Natural killer cell (primary cell): ENCODE measurements at regions not wholly inside any gene's neighbourhood (a gene's known extent, or its start where the extent isn't known, plus 50 kb on each side); places are given as distances from the start of the nearest gene placed in this dataset.

Experiments
- ATAC-seq, 3 donors: fragments of 150-1000 bp in 2 of 3; fragments of 200-7000 bp in 1 of 3; cut with Tn5 transposase; 1 replicate in 1 of 3; 2 replicates in 2 of 3; pipeline ENCODE4 v1.10.0; 2021; ENCODE audit warnings: mild to moderate bottlenecking in 2 of 3, moderate library complexity in 2 of 3
- DNase-seq, 2 donors: peaks; one replicate each; pipeline versions ENCODE4 v3.0.0 to v3.0.0-alpha.2; 2013 to 2021; ENCODE audit warnings: mixed read lengths in 1 of 2
- H3K27ac ChIP-seq: one replicate; pipeline ENCODE4 v1.5.1; 2013; ENCODE audit warnings: mild to moderate bottlenecking, low read length
- H3K27me3 ChIP-seq: one replicate; pipeline ENCODE4 v1.6.1; 2013; ENCODE audit warnings: low read length; ENCODE audit not compliant: control insufficient read depth, insufficient read depth
- H3K36me3 ChIP-seq: one replicate; pipeline ENCODE4 v1.6.1; 2013; ENCODE audit warnings: low read length; ENCODE audit not compliant: control insufficient read depth, insufficient read depth
- H3K4me1 ChIP-seq: one replicate; pipeline ENCODE4 v1.6.1; 2013; ENCODE audit warnings: low read length; ENCODE audit not compliant: control insufficient read depth, insufficient read depth
- H3K4me3 ChIP-seq: one replicate; pipeline ENCODE4 v1.5.1; 2013; ENCODE audit warnings: low read length
- H3K9me3 ChIP-seq: one replicate; pipeline ENCODE4 v1.6.1; 2013; ENCODE audit warnings: low read length; ENCODE audit not compliant: control insufficient read depth, insufficient read depth
- H3K27ac Mint-ChIP-seq, 2 donors: one replicate each; pipeline ENCODE4 v1.8.0; 2022; ENCODE audit warnings: mild to moderate bottlenecking in 2 of 2, mixed read lengths in 2 of 2, moderate library complexity in 1 of 2
- H3K27me3 Mint-ChIP-seq, 2 donors: one replicate each; pipeline ENCODE4 v1.8.0; 2022; ENCODE audit warnings: low read depth in 2 of 2, mixed read lengths in 2 of 2
- H3K36me3 Mint-ChIP-seq: one replicate; pipeline ENCODE4 v1.8.0; 2022; ENCODE audit warnings: mixed read lengths
- H3K4me1 Mint-ChIP-seq, 2 donors: one replicate each; pipeline ENCODE4 v1.8.0; 2022; ENCODE audit warnings: mixed read lengths in 2 of 2
- H3K4me3 Mint-ChIP-seq: one replicate; pipeline ENCODE4 v1.8.0; 2022; ENCODE audit warnings: mild to moderate bottlenecking, moderate library complexity, mixed read lengths
- H3K9me3 Mint-ChIP-seq, 2 donors: one replicate each; pipeline ENCODE4 v1.8.0; 2022; ENCODE audit warnings: mixed read lengths in 2 of 2
- WGBS: methylation state at CpG from one replicate; pipeline ENCODE4 v1.1.7; 2013; ENCODE audit warnings: missing lambda C conversion rate; ENCODE audit not compliant: insufficient coverage; 5-methylcytosine and 5-hydroxymethylcytosine counted together
- intact Hi-C: fragments of 100-400 bp; cut with micrococcal nuclease; formaldehyde crosslinking; loops from one replicate; pipeline ENCODE4 v1.14.2; 2022
- TF ChIP-seq, protein P1 (sequence below): fragments of 200-600 bp; IDR thresholded peaks from one replicate; pipeline ENCODE4 v1.8.0; 2022; ENCODE audit warnings: antibody characterized with exemption

GRCh38 chr1:29909962-29910361, 673.6 kb downstream of the PTPRU start:
- Mint-ChIP-seq H3K27me3 (peaks cover 11 to 38% of the 10 kb centered on the region in 2 donors), H3K4me1 (no peaks in the 10 kb centered on the region), H3K4me3 (no peak overlapping the region), H3K9me3 (no peaks in the 10 kb centered on the region), H3K27ac (no peak overlapping the region), H3K36me3 (no peaks in the 10 kb centered on the region)
- DNase-seq: no peak
- TF ChIP-seq, protein P1, sequence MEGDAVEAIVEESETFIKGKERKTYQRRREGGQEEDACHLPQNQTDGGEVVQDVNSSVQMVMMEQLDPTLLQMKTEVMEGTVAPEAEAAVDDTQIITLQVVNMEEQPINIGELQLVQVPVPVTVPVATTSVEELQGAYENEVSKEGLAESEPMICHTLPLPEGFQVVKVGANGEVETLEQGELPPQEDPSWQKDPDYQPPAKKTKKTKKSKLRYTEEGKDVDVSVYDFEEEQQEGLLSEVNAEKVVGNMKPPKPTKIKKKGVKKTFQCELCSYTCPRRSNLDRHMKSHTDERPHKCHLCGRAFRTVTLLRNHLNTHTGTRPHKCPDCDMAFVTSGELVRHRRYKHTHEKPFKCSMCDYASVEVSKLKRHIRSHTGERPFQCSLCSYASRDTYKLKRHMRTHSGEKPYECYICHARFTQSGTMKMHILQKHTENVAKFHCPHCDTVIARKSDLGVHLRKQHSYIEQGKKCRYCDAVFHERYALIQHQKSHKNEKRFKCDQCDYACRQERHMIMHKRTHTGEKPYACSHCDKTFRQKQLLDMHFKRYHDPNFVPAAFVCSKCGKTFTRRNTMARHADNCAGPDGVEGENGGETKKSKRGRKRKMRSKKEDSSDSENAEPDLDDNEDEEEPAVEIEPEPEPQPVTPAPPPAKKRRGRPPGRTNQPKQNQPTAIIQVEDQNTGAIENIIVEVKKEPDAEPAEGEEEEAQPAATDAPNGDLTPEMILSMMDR: no peak
- 50% methylated on average over 7 of the region's 7 CpGs for WGBS
- H3K4me3 ChIP-seq: no peak overlapping the region
- peak in 1 of 3 donors; percentile 32 for ATAC-seq
- H3K4me1 ChIP-seq: no peaks in the 10 kb centered on the region
- no peak overlapping the region for H3K27ac ChIP-seq
- H3K9me3 ChIP-seq: no peaks in the 10 kb centered on the region
- intact Hi-C loops: loop anchor here (10.0 kb wide), 1 partner anchor 185 kb away; no protein-coding TSS in a partner anchor
- H3K36me3 ChIP-seq: no peaks in the 10 kb centered on the region
- no peaks in the 10 kb centered on the region for H3K27me3 ChIP-seq

DNA sequence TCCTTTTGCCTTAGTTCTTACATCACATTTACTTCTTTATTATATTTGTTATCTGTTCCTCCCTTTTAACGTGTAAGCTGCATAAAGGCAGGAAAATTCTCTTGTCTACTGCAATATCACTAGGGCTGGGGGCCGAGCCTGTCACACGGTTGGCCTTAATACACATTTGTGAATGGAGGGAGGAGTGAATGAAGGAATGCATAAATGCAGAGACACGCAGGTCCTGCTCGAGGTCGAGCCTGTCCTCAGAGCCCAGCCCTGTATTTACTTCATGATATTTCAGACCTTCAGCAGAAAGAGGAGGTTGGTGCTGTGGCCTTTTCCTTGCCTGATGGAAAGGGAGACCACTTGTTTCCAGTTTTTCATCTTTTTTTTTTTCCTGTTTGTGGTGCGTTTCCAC, 671.3 kb downstream of the PTPRU start:
- H3K9me3 ChIP-seq: no peaks in the 10 kb centered on the region
- H3K4me3 ChIP-seq: no peak overlapping the region
- ATAC-seq: no peak
- H3K27me3 Mint-ChIP-seq: peaks cover 18 to 37% of the 10 kb centered on the region in 2 donors
- TF ChIP-seq, protein P1: no peak
- no peaks in the 10 kb centered on the region for H3K4me1 Mint-ChIP-seq
- H3K27ac ChIP-seq: no peak overlapping the region
- no peak overlapping the region for H3K4me3 Mint-ChIP-seq
- H3K36me3 ChIP-seq: no peaks in the 10 kb centered on the region
- H3K36me3 Mint-ChIP-seq: no peaks in the 10 kb centered on the region
- no peaks in the 10 kb centered on the region for H3K27me3 ChIP-seq
- no peaks in the 10 kb centered on the region for H3K4me1 ChIP-seq
- intact Hi-C loops: no loop called here
- H3K9me3 Mint-ChIP-seq: no peaks in the 10 kb centered on the region
- H3K27ac Mint-ChIP-seq: no peak overlapping the region
- whole genome bisulfite sequencing: 82% methylated on average over 6 of the region's 7 CpGs
- DNase-seq: no peak

GRCh38 chr1:29906927-29907326, 670.6 kb downstream of the PTPRU start:
- TF ChIP-seq, protein P1: no peak
- Mint-ChIP-seq H3K27me3 (peaks cover 21 to 30% of the 10 kb centered on the region in 2 donors), H3K4me3 (no peak overlapping the region), H3K9me3 (no peaks in the 10 kb centered on the region), H3K36me3 (no peaks in the 10 kb centered on the region), H3K4me1 (no peaks in the 10 kb centered on the region), H3K27ac (no peak overlapping the region)
- no peaks in the 10 kb centered on the region for H3K36me3 ChIP-seq
- intact Hi-C loops: no loop called here
- H3K27ac ChIP-seq: no peak overlapping the region
- H3K9me3 ChIP-seq: no peaks in the 10 kb centered on the region
- no peaks in the 10 kb centered on the region for H3K4me1 ChIP-seq
- ATAC-seq (no peak), DNase-seq (no peak)
- WGBS: 81% methylated on average over 6 of the region's 6 CpGs
- H3K4me3 ChIP-seq: no peak overlapping the region
- H3K27me3 ChIP-seq: no peaks in the 10 kb centered on the region

DNA sequence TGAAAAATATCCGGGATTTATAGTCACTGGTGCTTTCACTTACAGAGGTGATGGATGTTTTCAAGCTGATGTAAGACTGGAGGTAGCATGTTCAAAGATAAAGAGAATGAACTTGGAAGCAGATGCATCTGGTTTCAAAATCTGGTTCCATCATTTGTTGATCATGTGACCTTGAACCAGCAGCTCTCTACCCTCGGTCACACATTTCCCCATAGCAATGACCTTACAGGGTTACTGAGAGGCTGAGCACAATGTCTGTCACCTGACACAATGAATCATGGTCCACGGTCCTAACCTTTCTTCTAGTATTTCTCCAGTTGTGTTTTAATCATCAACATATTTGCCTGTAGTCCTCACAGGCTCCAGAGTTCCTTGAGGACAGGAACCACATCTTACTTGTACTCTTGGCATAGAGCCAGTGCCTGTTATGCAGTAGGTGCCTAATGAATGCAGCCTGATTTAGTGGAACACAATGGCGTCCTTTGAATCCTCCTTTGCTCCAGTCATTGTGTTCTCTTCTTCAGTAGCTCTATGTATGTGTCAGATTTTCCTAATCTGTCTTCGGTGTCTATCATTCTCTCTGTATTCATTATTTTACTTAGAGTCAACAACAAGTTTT, 667.3 kb downstream of the PTPRU start:
- 73% methylated on average over 3 of the region's 5 CpGs for WGBS
- intact Hi-C loops: no loop called here
- ATAC-seq (no peak), DNase-seq (no peak)
- Mint-ChIP-seq H3K36me3 (no peaks in the 10 kb centered on the region), H3K9me3 (no peaks in the 10 kb centered on the region), H3K4me1 (no peaks in the 10 kb centered on the region), H3K27me3 (peaks cover 25 to 26% of the 10 kb centered on the region in 2 donors), H3K4me3 (no peak overlapping the region), H3K27ac (no peak overlapping the region)
- no peak overlapping the region for H3K27ac ChIP-seq
- no peak overlapping the region for H3K4me3 ChIP-seq
- H3K27me3 ChIP-seq: no peaks in the 10 kb centered on the region
- TF ChIP-seq, protein P1: no peak
- no peaks in the 10 kb centered on the region for H3K9me3 ChIP-seq
- no peaks in the 10 kb centered on the region for H3K4me1 ChIP-seq
- no peaks in the 10 kb centered on the region for H3K36me3 ChIP-seq
